Ishikawa (cell line): ENCODE measurements at regions not wholly inside any gene's neighbourhood (a gene's known extent, or its start where the extent isn't known, plus 50 kb on each side); places are given as distances from the start of the nearest gene placed in this dataset.

Experiments used
- CEBPB ChIP-seq: IDR thresholded peaks from 2 replicates; pipeline ENCODE4 v1.6.1; 2012
- CREB1 ChIP-seq: IDR thresholded peaks from 2 replicates; pipeline ENCODE4 v1.6.1; 2012; ENCODE audit warnings: low read depth
- EGR1 ChIP-seq: IDR thresholded peaks from 2 replicates; pipeline ENCODE4 v1.6.1; 2012
- EP300 ChIP-seq: IDR thresholded peaks from 2 replicates; pipeline ENCODE4 v1.6.1; 2012; ENCODE audit warnings: borderline replicate concordance
- FOXM1 ChIP-seq: IDR thresholded peaks from 2 replicates; pipeline ENCODE4 v1.6.1; 2012; ENCODE audit warnings: low read depth, borderline replicate concordance
- MAX ChIP-seq: IDR thresholded peaks from 2 replicates; pipeline ENCODE4 v1.6.1; 2012
- NFIC ChIP-seq: IDR thresholded peaks from 2 replicates; pipeline ENCODE4 v1.6.1; 2012
- RAD21 ChIP-seq: IDR thresholded peaks from 2 replicates; pipeline ENCODE4 v1.6.1; 2012; ENCODE audit warnings: low read depth
- REST ChIP-seq: IDR thresholded peaks from 2 replicates; pipeline ENCODE4 v1.6.1; 2012; ENCODE audit warnings: low read depth, mild to moderate bottlenecking
- TAF1 ChIP-seq: IDR thresholded peaks from 2 replicates; pipeline ENCODE4 v1.6.1; 2012; ENCODE audit warnings: low read depth, mild to moderate bottlenecking
- TCF12 ChIP-seq: IDR thresholded peaks from 2 replicates; pipeline ENCODE4 v1.6.1; 2012; ENCODE audit warnings: low read depth
- TEAD4 ChIP-seq: IDR thresholded peaks from 2 replicates; pipeline ENCODE4 v1.6.1; 2012
- USF1 ChIP-seq: IDR thresholded peaks from 2 replicates; pipeline ENCODE4 v1.6.1; 2012
- YY1 ChIP-seq: IDR thresholded peaks from 2 replicates; pipeline ENCODE4 v1.6.1; 2012; ENCODE audit warnings: low read depth
- ZBTB7A ChIP-seq: IDR thresholded peaks from 2 replicates; pipeline ENCODE4 v1.6.1; 2012; ENCODE audit warnings: low read depth

GRCh38 chr19:30097746-30098280, 155.8 kb downstream of the URI1 start:
- TF ChIP-seq EP300 (no peak), YY1 (no peak), ZBTB7A (no peak), REST (no peak)

GRCh38 chr19:30102239-30102638, 160.2 kb downstream of the URI1 start:
- TF ChIP-seq TAF1 (no peak), USF1 (no peak), EP300 (no peak), YY1 (no peak), CREB1 (no peak), REST (no peak), EGR1 (no peak), ZBTB7A (no peak), NFIC (no peak), MAX (no peak), TCF12 (no peak), CEBPB (no peak), RAD21 (no peak), TEAD4 (no peak), FOXM1 (no peak)

GRCh38 chr19:30102666-30103065, 160.6 kb downstream of the URI1 start:
- TF ChIP-seq USF1, result no peak
- no peak for TF ChIP-seq CEBPB
- no peak for TF ChIP-seq EP300
- no peak for TF ChIP-seq EGR1

- no peak for TF ChIP-seq NFIC
- no peak for TF ChIP-seq EP300
- TF ChIP-seq ZBTB7A, result no peak
- no peak for TF ChIP-seq TCF12
- no peak for TF ChIP-seq USF1
- TF ChIP-seq TEAD4, result no peak
- no peak for TF ChIP-seq REST
- TF ChIP-seq CREB1, result no peak
- no peak for TF ChIP-seq TAF1
- no peak for TF ChIP-seq CEBPB
- TF ChIP-seq MAX, result no peak
- TF ChIP-seq FOXM1, result no peak
- no peak for TF ChIP-seq EGR1
- no peak for TF ChIP-seq YY1
- no peak for TF ChIP-seq RAD21
Observed at GRCh38 chr19:30103981-30104380, 161.9 kb downstream of the URI1 start.

- TF ChIP-seq TEAD4 (no peak), EGR1 (no peak), RAD21 (no peak), USF1 (no peak), YY1 (no peak)
Observed at GRCh38 chr19:30105316-30105715, 163.3 kb downstream of the URI1 start.
